ENCODE measurements at regions not wholly inside any gene's neighbourhood (a gene's known extent, or its start where the extent isn't known, plus 50 kb on each side); places are given as distances from the start of the nearest gene placed in this dataset.

GRCh38 chr12:87254381-87255030 lies 774.7 kb downstream of the C12orf50 start:
- Histone ChIP-seq H3K79me2 (ENCODE audit: low read depth) (no peaks in the 10 kb centered on the region), H3K27ac (no peak overlapping the region), H3K4me2 (no peak overlapping the region), H4K20me1 (ENCODE audit: low read depth) (no peaks in the 10 kb centered on the region), H3K36me3 (no peaks in the 10 kb centered on the region), H3K9me3 (ENCODE audit: low read depth) (no peaks in the 10 kb centered on the region), H3K27me3 (no peaks in the 10 kb centered on the region), H3K9ac (no peak overlapping the region), H3F3A (ENCODE audit: low read depth) (no peaks in the 10 kb centered on the region), H3K4me3 (no peak overlapping the region), H3K4me1 (no peaks in the 10 kb centered on the region), H2AFZ (replicated peaks) (no peak overlapping the region)
- no peak for DNase-seq (ENCODE audit: low spot score)
- H3K4me1 Mint-ChIP-seq = no peaks in the 10 kb centered on the region
- TF ChIP-seq EZH2 (IDR thresholded peaks at IDR 0.05) = no peak
- no peak for TF ChIP-seq CTCF (IDR thresholded peaks at IDR 0.05)
- TF ChIP-seq EZH2phosphoT487 (IDR thresholded peaks at IDR 0.05) = no peak
- H3K27ac Mint-ChIP-seq = no peak overlapping the region
- H3K36me3 Mint-ChIP-seq = no peaks in the 10 kb centered on the region
- H3K9me3 Mint-ChIP-seq = no peaks in the 10 kb centered on the region
- H3K4me3 Mint-ChIP-seq = no peak overlapping the region
- H3K27me3 Mint-ChIP-seq (ENCODE audit: insufficient read depth, low read depth) = no peaks in the 10 kb centered on the region

GRCh38 chr12:87253157-87253556 lies 776.0 kb downstream of the C12orf50 start:
- Histone ChIP-seq H3K4me2 (no peak overlapping the region), H3K4me1 (no peaks in the 10 kb centered on the region), H3K9me3 (ENCODE audit: low read depth) (no peaks in the 10 kb centered on the region), H4K20me1 (ENCODE audit: low read depth) (no peaks in the 10 kb centered on the region), H3F3A (ENCODE audit: low read depth) (no peaks in the 10 kb centered on the region), H3K27ac (no peak overlapping the region), H3K9ac (no peak overlapping the region), H2AFZ (replicated peaks) (no peak overlapping the region), H3K4me3 (no peak overlapping the region), H3K27me3 (no peaks in the 10 kb centered on the region), H3K36me3 (no peaks in the 10 kb centered on the region), H3K79me2 (ENCODE audit: low read depth) (no peaks in the 10 kb centered on the region)
- Mint-ChIP-seq H3K4me1 (no peaks in the 10 kb centered on the region), H3K4me3 (no peak overlapping the region), H3K36me3 (no peaks in the 10 kb centered on the region), H3K27me3 (ENCODE audit: insufficient read depth, low read depth) (no peaks in the 10 kb centered on the region), H3K27ac (no peak overlapping the region), H3K9me3 (no peaks in the 10 kb centered on the region)
- DNase-seq (ENCODE audit: low spot score) = no peak
- TF ChIP-seq EZH2 (IDR thresholded peaks at IDR 0.05) (no peak), CTCF (IDR thresholded peaks at IDR 0.05) (no peak), EZH2phosphoT487 (IDR thresholded peaks at IDR 0.05) (no peak)

- H3K9me3 ChIP-seq (ENCODE audit: low read depth) = no peaks in the 10 kb centered on the region
- no peak overlapping the region for H3K27ac ChIP-seq
- Mint-ChIP-seq H3K27ac (no peak overlapping the region), H3K27me3 (ENCODE audit: insufficient read depth, low read depth) (no peaks in the 10 kb centered on the region), H3K4me1 (no peaks in the 10 kb centered on the region), H3K9me3 (no peaks in the 10 kb centered on the region), H3K36me3 (no peaks in the 10 kb centered on the region), H3K4me3 (no peak overlapping the region)
- H3K79me2 ChIP-seq (ENCODE audit: low read depth) = no peaks in the 10 kb centered on the region
- H3F3A ChIP-seq (ENCODE audit: low read depth) = no peaks in the 10 kb centered on the region
- no peak for DNase-seq (ENCODE audit: low spot score)
- H2AFZ ChIP-seq (replicated peaks) = no peak overlapping the region
- no peaks in the 10 kb centered on the region for H3K4me1 ChIP-seq
- H3K9ac ChIP-seq = no peak overlapping the region
- no peak overlapping the region for H3K4me3 ChIP-seq
- H3K4me2 ChIP-seq = no peak overlapping the region
- no peak for TF ChIP-seq EZH2 (IDR thresholded peaks at IDR 0.05)
- TF ChIP-seq EZH2phosphoT487 (IDR thresholded peaks at IDR 0.05) = no peak
- TF ChIP-seq CTCF (IDR thresholded peaks at IDR 0.05) = no peak
- no peaks in the 10 kb centered on the region for H3K27me3 ChIP-seq
- no peaks in the 10 kb centered on the region for H3K36me3 ChIP-seq
- H4K20me1 ChIP-seq (ENCODE audit: low read depth) = no peaks in the 10 kb centered on the region
These were observed 782.5 kb downstream of the C12orf50 start for GRCh38 chr12:87246726-87247125.
